Hepatocyte (in vitro differentiated cells): ENCODE measurements at regions not wholly inside any gene's neighbourhood (a gene's known extent, or its start where the extent isn't known, plus 50 kb on each side); places are given as distances from the start of the nearest gene placed in this dataset.

Experiments
- CTCF ChIP-seq: fragments of 200-600 bp; sonication (generic); IDR thresholded peaks from 2 replicates; pipeline ENCODE4 v1.5.1; 2016; ENCODE audit warnings: antibody characterized with exemption, mild to moderate bottlenecking; ENCODE audit not compliant: poor library complexity
- EZH2 ChIP-seq: fragments of 200-600 bp; sonication (generic); IDR thresholded peaks from 2 replicates; pipeline ENCODE4 v1.6.1; 2016; ENCODE audit warnings: antibody characterized with exemption, mild to moderate bottlenecking, borderline replicate concordance
- EZH2phosphoT487 ChIP-seq: fragments of 200-600 bp; sonication (generic); IDR thresholded peaks from one replicate; pipeline ENCODE4 v1.6.1; 2018; ENCODE audit warnings: antibody characterized with exemption, mild to moderate bottlenecking, low read depth, moderate library complexity; ENCODE audit not compliant: unreplicated experiment, severe bottlenecking

- TF ChIP-seq CTCF (no peak), EZH2 (no peak), EZH2phosphoT487 (no peak)
Measured at GRCh38 chr2:174670446-174670845, 72.8 kb upstream of the WIPF1 start.
